Right lobe of liver (tissue), 4 donors: ENCODE measurements at regions not wholly inside any gene's neighbourhood (a gene's known extent, or its start where the extent isn't known, plus 50 kb on each side); places are given as distances from the start of the nearest gene placed in this dataset.

Source experiments
- POLR2A ChIP-seq: fragments of 450-650 bp; IDR thresholded peaks from one replicate; pipeline ENCODE4 v1.6.1; 2017; ENCODE audit warnings: antibody characterized with exemption, mild to moderate bottlenecking
- TF ChIP-seq, protein P1 (sequence below), 4 donors: fragments of 200-600 bp in 3 of 4; fragments of 450-650 bp in 1 of 4; IDR thresholded peaks; one replicate each; pipeline versions ENCODE4 v1.5.1 to v1.8.0; 2016 to 2022; ENCODE audit warnings: antibody characterized with exemption in 4 of 4, mild to moderate bottlenecking in 2 of 4
- donor health status: DM: no; HTN: no; CAD: no.
- donor health status: DM: no; HTN: no; CAD: no.
- donor health status: DM: no; HTN: yes; CAD: no.

DNA sequence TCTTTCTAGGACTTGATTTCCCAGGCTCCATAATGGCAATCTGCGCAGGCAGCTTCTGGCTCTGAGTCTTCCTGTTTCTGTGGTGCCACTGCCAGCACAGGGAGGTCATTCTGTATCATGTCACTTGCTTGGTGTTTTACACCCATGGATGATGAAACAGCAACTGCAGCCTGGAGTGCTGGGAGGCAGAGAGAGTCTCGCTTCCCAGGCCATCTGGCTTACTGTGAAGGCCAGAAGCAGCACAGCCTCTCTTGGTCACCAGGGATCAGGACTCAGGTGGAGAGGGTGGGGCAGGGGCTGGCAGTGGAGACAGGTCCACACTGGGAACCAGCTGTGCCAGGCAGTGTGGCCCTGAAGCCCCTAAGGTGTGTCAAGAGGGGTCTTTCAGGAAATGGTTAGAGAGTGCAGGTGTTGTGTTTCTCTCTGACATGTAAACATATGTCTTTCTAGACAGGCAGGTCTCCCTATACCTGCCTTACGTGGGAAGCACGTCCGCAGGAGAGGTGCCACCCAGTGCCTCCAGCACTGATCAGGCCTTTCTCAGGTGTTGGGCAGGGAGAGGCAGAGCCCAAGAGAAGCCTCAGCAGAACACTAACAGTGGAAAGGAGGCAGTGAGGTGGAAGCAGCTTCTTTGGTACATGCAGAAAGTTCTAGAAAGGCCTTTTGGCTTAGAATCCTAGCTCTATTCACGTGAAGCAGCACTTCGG, 71.4 kb downstream of the INSIG1 start:
- TF ChIP-seq, protein P1, sequence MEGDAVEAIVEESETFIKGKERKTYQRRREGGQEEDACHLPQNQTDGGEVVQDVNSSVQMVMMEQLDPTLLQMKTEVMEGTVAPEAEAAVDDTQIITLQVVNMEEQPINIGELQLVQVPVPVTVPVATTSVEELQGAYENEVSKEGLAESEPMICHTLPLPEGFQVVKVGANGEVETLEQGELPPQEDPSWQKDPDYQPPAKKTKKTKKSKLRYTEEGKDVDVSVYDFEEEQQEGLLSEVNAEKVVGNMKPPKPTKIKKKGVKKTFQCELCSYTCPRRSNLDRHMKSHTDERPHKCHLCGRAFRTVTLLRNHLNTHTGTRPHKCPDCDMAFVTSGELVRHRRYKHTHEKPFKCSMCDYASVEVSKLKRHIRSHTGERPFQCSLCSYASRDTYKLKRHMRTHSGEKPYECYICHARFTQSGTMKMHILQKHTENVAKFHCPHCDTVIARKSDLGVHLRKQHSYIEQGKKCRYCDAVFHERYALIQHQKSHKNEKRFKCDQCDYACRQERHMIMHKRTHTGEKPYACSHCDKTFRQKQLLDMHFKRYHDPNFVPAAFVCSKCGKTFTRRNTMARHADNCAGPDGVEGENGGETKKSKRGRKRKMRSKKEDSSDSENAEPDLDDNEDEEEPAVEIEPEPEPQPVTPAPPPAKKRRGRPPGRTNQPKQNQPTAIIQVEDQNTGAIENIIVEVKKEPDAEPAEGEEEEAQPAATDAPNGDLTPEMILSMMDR (IDR thresholded peaks at IDR 0.05) = no peak
- no peak for TF ChIP-seq POLR2A
